GM12865 (cell line): ENCODE measurements at regions not wholly inside any gene's neighbourhood (a gene's known extent, or its start where the extent isn't known, plus 50 kb on each side); places are given as distances from the start of the nearest gene placed in this dataset.
"Not testable (repeated sequence)": the region's sequence is repeated elsewhere in the genome, so short reads cannot be mapped to it uniquely, and the experiment has no call there.

Experiments used
- DNase-seq: peaks from one replicate; pipeline ENCODE4 v3.0.0; 2010; ENCODE audit warnings: low read depth
- H3K4me3 ChIP-seq: 2 replicates; pipeline ENCODE4 v1.5.1; 2011; ENCODE audit warnings: mild to moderate bottlenecking, low read depth, low read length, control low read depth
- CTCF ChIP-seq: IDR thresholded peaks from 2 replicates; pipeline ENCODE4 v1.5.1; 2011; ENCODE audit warnings: low read length, control low read depth, low read depth, inconsistent platforms; ENCODE audit not compliant: insufficient read depth; ENCODE audit errors: missing control alignments

GRCh38 chr9:115888131-115888530, 265.5 kb upstream of the PAPPA start:
- no peak overlapping the region for H3K4me3 ChIP-seq
- DNase-seq = no peak
- no peak for TF ChIP-seq CTCF

GRCh38 chr9:115891929-115892328, 261.7 kb upstream of the PAPPA start:
- TF ChIP-seq CTCF = no peak
- DNase-seq = no peak
- H3K4me3 ChIP-seq = no peak overlapping the region

GRCh38 chr9:115898478-115898877, 255.1 kb upstream of the PAPPA start:
- DNase-seq, H3K4me3 ChIP-seq: not testable (repeated sequence)

- no peak overlapping the region for H3K4me3 ChIP-seq
- no peak for TF ChIP-seq CTCF
- no peak for DNase-seq
These were observed 252.9 kb upstream of the PAPPA start for GRCh38 chr9:115900698-115901097.

GRCh38 chr9:115910959-115911358, 242.6 kb upstream of the PAPPA start:
- TF ChIP-seq CTCF = no peak
- no peak for DNase-seq
- H3K4me3 ChIP-seq = no peak overlapping the region

- no peak overlapping the region for H3K4me3 ChIP-seq
- no peak for TF ChIP-seq CTCF
- no peak for DNase-seq
These were observed 241.5 kb upstream of the PAPPA start for GRCh38 chr9:115912086-115912485.

- TF ChIP-seq CTCF = no peak
- H3K4me3 ChIP-seq = no peak overlapping the region
- DNase-seq = no peak
These were observed 239.9 kb upstream of the PAPPA start for GRCh38 chr9:115913696-115914095.

GRCh38 chr9:115914291-115914690, 239.3 kb upstream of the PAPPA start:
- no peak overlapping the region for H3K4me3 ChIP-seq
- TF ChIP-seq CTCF = no peak

More at GRCh38 chr9:115914291-115914690, 239.3 kb upstream of the PAPPA start:
- DNase-seq = no peak
